D341Med (cell line): ENCODE measurements at regions not wholly inside any gene's neighbourhood (a gene's known extent, or its start where the extent isn't known, plus 50 kb on each side); places are given as distances from the start of the nearest gene placed in this dataset.

Experiments
- DNase-seq: peaks from one replicate; pipeline ENCODE4 v3.0.0; 2012; ENCODE audit warnings: low spot score

DNA sequence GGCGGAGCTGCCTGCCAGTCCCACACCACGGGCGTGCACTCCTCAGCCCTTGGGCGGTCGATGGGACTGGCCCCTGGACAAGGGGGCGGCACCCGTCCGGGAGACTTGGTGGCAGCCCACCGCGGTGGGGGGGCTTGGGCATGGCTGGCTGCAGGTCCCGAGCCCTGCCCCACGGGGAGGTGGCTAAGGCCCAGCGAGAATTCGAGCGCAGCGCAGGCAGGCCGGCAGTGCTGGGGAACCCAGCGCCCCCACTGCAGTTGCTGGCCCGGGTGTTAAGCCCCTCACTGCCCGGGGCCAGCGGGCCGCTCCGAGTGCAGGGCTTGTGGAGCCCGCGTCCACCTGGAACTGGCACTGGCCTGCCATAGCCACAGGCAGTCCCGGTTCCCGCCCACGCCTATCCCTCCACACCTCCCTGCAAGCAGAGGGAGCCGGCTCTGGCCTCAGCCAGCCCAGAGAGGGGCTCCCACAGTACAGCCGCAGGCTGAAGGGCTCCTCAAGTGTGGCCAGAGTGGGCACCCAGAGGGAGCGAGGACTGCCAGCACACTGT is 742.9 kb upstream of the DDX18 start:
- DNase-seq: no peak

DNA sequence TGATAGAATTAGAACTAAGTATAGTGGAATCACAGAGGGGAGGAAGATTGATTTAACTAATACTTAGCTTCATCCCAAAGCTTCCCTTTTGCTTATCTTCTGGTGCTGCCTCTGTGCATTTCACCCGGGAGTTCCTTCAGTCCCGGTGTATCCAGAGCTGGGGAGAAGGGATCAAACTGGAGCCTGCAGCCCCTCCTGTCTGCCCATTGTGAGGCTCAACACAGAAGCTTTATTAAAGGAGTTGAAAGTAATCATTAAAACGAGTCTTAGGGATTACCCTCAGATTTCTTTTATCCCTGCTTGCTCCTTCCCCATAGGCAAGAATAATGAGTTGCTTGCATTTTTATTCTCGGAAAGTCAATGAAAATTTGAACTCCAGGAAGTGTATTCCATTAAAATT is 739.7 kb upstream of the DDX18 start:
- DNase-seq: no peak

DNA sequence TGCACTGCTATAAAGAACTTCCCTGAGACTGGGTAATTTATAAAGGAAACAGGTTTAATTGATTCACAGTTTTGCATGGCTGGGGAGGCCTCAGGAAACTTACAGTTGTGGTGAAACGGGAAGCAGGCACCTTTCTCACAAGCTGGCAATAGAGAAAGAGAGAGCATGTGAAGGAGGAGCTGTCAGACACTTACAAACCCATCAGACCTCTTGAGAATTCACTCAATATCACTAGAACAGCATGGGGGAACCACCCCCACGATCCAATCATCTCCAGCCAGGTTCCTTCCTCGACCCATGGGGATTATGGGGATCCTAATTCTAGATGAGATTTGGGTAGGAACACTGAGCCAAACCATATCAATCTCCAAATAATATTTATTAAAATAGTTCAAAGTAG is 729.2 kb upstream of the DDX18 start:
- DNase-seq: no peak

DNA sequence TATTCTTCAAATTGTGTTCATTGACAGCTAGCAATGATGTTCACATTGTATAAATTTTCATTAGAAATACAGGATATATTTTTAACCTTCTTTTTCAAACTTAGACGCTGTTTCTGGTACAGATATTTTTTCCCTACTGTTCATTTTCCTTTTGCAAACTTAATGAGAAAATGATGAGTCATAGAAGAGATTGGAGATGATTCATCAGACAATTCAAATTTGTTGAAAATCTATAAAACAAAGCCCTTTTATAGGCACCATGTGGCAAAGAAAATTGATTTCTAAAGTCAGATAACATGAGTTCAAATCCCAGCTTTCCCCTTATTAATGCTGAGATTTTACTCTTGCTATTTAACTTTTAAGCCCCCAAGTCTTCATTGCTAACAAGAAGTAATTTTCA is 728.8 kb upstream of the DDX18 start:
- no peak for DNase-seq

DNA sequence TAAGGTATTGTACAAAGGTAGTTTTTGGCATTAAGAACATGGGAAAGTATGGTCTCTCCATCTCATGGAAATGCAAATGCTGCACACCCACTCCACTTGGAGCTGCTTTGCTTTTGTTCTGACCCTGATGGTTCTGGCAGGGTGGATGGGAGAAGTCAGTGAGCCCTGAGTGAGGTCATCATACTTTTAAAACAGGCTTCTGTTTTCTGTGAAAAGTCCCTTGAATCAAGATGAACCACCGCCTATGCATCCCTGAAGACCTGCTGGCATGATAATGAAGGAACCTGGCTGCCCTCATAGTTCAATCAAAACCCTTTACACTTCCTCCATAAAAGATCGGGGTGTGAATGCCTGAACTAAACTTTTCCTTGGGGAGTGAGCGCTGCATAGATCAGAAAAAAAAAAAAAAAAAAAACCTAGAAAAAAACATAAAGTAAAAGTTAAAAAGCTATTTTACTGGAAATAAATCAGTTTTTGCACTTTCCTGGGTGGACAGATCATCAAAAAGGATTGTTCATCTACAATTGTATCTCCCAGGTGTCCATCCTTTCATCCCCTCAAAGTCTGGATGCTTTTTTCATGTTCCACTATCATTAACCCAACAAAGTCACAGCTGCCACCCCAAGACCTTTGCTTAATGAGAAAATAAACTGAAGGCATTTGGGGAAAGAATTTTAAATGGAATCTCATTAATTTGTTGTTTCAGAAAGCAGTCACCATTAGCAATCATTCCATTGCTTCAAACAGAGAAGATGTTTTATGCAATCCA is 728.1 kb upstream of the DDX18 start:
- DNase-seq: no peak

DNA sequence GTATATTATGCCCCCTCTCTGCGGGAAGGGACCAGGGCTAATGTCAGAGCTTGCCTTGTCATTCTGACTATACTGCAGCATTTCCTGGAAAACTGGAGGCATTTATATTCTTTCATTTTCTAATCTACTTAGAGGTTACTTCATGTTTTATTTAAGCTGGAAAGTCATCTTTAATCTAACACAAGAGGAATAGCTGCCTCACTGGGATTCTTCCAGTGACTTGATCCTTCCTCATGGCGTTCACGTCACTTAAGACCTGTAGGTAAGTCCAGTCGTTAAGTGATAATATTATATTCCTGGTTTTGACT is 727.6 kb upstream of the DDX18 start:
- DNase-seq: no peak

DNA sequence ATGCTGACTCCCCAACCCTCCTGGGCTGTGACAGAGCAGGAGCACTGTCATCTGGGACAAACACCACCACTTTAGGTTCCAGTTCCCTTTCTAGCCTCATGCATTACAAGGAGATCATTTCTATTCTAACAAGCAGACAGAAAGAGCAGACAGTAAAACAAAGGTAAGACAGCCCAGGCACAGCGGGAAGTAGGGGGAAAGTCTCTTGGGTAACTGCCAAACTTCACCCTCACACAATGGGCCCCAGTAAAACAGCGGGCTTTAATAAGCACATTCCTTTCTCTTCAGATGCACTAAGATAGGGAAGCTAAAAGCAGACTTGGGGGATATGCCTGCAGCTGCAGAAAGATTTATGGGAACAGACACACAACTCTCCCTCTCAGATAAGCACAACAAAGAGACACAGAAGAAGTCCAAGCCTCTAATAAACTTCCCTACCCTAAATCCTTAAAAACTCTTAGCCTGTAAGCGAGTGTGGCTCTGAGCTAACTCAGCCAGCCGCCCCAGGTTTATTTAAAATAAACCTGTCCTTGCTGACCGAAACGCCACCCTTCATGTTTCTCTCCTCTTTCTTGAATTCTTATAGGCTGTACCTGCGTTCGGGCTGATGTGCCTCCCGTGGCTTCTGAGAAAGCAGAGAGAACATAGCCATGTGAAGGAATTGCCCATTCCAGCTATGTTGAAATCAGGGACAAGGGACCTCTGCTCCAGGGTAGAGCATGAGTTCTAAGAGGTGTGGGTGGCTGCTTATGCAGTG is 726.8 kb upstream of the DDX18 start:
- no peak for DNase-seq

DNA sequence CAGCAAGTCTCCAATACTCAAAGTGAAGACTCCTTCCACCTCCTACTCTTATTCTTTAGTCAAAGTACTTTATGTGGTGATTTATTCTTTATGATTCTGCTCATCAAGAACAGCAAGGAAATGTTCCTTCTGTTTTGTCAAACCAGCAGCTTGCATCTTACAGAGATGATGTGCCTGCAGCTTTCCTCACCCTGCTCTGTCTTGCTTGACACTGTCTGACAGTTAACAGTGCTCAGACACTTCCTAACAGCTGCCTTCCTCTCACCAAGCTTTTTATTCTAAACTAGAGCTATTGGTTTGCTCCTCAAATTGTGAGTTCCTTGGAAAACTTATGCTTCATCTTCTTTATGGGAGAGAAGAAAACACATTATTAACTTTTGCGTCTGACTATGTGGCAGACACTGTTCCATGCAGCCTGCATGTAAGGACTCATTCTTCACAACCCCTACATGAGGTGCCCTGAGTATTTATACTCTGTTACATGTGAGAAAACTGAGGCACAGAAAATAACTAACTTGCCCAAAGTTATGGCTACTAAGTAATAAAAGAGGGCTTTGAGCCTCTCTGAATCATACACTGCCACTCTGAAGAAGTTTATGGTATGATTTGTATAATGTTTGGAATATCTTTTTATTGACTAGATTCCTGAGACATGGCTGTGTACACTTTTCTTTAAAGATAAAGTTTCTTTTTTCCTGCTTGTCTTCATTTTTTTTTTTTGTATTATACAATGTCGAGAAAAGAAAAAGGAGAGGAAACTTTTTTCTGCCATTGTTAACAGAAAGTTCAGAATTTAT is 723.3 kb upstream of the DDX18 start:
- DNase-seq: no peak

DNA sequence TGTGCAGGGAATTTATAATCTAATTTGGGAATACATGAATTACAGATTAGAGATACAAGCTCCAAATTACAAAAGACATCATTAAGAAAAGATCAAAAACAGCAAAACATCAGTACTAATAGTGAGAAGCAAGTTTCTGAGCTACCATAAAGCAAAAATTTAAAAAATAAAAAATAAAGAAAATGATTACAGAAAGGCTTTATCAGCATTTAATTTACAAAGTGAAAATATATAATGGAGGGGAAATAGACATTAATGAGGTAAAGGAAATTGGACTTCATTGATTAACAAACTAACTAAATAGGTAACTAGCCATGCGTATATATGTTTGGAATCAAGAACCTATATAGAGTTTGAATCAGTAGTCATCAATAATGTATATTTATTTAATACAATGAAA is 712.9 kb upstream of the DDX18 start:
- DNase-seq: no peak

DNA sequence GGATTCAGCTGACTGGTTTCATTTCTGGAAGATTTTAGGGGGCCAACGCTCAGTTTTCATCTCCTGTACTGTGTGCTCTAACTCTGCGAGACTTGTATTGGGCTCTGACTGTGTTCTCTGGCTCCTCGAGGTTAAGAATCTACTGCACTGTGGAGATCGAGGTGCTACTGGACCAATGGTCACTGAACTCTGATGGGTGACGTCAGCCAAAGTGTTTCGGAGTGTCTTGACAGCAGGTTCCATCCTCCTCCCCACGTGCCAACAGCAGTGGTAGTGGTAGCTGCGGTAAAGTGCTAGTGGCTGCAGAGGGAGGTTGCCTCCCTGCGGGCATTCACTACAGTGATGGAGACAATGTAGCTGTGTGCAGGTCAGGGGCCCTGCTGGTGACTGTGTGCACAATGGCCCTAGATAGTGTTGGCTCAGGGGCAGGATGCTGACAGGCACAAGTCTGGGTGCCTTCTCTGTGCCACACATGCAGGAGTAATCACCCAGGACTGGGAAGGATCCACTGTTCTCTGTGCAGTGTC is 705.7 kb upstream of the DDX18 start:
- DNase-seq: no peak

DNA sequence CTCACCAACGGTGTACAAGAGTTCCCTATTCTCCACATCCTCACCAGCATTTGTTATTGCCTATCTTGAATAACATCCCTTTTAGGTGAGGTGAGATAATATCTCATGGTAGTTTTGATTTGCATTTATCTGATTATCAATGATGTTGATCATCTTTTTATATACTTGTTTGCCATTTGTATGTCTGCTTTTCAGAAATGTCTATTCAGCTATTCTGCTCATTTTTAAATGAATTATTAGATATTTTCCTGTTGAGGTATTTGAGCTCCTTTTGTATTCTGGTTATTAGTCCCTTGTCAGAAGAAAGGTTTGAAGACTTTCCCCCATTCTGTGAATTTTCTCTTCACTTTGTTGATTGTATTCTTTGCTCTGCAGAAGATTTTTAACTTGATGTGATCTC is 695.5 kb upstream of the DDX18 start:
- DNase-seq: no peak

DNA sequence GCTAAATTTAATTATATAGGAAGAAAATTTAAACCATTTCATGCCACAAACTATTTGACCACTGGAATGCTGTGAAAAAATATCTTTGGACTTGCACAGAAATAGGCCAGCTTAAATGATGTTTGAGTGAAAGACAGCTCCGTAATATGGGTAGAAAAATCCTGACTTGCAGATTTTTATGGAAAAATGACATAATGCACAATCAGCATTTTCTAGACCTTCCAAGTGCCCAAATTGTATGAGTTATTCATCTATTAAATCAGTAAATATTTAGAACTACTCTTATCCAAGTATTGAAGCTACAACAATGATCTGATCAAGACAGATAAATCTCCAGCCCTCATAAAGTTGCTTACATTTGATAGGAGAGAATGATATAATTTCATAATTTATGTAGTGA is 691.1 kb upstream of the DDX18 start:
- no peak for DNase-seq

DNA sequence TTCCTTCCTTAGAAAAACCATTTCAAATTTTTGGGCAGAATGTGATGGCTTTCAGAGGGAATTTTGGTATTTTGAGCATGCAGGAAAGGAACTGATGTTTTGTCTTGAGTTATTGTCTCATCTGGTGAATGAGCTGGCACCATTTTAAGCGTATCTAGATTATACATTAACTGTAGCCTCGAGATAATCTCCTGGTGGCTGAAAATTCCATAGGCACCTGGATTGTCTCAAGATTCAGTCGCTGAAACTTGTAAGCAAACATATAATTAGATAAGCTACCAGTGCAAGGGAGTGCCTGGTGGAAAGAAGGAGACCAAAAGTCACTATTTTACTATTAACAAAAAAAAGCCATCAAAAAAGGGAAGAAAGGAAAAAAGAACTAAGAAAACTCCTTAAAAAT is 687.8 kb upstream of the DDX18 start:
- DNase-seq: no peak

DNA sequence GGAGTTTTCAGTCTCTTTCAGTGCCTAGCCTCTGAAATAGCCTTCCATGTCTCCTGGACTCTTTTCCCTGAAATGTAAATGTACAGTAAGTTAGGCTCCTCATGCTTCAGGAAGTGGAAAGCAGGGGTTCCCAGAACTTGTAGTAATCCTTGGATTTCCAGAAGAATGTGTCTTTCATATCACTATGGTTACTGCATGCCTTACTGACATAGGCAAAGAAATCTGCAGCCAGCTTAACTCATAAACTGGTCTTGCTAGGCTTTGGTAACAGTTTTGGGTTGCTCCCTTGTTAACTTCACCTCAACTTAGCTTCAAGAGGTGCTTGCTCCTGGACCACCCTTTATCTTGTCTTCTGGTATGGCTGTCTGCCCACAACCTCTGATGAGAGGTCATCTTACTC is 686.8 kb upstream of the DDX18 start:
- DNase-seq: no peak

DNA sequence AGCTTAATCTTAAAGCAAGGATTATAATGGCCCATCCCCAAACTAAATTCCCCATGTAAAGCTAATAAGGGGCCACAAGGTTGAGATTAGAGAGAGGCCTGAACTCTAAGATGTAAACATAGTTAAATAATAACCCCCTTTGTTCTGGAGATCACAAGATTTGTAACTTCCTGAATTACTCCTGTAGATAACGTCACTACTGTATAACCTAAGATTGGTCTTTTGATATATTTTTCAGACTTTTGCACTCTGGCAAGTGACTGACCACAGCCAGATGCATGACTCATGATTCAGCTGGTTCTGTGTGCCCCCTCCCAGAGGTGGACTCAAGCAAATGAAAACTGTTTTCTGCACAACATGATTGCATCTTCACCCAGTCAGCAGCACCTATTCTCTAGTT is 686.0 kb upstream of the DDX18 start:
- no peak for DNase-seq

DNA sequence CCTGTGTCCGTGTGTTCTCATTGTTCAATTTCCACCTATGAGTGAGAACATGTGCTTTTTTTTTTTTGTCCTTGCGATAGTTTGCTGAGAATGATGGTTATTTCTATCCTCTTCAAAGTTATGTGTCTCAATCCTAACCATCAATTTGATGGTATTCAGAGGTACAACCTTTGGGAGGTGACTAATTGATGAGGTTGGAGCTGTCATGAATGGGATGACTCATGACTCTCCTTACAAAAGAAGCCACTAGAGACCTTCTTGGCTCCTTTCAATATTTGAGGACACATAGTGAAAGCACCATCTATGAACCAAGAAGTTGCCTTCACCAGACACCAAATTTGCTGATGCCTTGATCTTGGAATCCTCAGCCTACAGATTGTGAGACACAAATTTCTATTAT is 677.1 kb upstream of the DDX18 start:
- no peak for DNase-seq

DNA sequence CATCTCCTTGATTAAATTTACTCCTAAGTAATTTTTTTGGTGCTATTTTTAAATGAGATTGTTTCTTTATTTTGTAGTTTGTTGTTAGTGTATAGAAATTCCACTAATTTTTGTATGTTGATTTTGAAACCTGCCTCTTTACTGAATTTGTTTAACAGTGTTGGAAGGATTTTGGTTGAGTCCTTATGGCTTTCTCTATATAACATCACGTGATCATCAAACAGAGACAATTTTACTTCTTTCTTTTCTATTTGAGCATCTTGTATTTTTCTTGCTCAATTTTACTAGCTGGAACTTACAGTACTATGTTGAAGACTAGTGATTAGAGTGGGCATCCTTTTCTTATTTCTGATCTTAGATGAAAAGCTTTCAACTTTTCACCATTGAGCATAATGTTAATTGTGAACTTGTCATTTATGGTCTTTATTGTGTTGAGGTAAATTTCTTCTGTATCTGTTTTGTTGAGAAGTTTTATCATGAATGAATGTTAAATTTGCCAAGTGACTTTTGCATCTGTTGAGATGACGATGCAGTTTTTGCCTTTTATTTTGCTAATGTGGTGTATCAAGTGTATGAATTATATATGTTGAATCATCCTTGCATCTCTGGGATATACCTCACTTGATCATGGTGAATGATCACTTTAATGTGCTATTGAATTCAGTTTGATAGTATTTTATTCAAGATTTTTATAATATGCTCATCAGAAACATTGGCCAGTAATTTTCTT is 645.3 kb upstream of the DDX18 start:
- DNase-seq: no peak

DNA sequence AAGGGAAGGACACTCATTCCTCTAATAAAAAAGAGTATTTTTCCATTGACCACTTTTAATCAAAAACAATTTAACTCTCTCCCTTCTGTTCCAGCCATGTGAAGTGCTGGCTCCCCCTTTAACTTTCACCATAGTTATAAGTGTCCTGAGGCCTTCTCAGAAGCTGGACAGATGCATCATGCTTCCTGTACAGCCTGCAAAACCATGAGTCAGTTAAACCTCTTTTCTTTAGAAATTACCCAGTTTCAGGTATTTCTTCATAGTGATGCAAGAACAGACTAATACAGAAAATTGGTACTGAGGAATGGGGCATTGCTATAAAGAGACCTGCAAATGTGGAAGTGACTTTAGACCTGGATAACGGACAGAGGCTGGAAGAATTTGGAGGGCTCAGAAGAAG is 643.6 kb upstream of the DDX18 start:
- DNase-seq: no peak

DNA sequence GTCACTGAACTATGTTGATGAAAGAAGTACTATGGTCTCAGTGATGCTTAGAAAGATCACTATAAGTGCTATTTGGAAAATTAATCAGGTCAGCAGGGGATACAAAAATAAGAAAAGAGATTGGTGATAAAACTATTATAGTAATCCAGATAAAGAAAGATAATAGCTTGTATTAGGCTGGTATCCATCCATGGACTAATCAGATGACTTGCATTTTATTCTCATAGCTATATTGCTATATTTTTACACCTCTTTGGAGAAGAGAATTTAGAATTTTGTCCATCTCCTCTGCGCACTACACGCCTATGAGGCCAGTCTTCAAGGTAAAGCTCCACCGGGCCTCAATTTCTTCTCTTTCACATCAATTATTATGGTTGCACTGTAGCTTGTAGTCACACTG is 635.1 kb upstream of the DDX18 start:
- DNase-seq: no peak

DNA sequence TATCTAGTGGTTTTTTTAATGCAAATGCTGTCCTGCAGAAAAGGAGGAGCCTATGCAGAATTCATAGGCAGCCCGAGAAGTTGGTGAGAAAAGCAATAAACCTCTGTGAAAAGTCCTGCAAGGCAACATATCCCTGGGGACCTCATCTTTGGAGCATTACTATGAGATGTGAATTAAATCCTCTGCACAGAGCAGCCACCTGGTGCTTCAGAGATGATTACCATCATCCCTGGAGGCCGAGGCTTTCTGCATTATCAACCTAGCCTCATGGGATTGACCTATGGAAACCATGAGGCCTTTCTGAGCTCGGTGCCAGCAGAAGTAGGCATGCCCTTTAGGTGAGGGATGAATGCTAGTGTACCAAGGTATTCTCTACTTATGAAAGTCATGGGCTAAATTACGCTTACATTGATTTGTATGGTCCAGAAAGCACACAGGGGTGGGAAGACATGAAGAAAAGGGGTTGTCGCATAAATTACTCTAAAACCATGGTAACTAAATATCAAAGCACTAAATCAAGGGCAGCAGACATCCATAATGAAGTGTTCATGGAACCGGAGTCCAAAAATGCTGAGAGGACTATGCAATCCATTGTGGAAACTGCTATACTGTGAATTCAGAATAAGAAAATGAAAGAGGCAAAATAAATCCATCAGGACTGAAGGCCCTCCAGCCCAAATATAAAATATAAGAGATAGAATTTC is 623.5 kb upstream of the DDX18 start:
- DNase-seq: peak; percentile 60

DNA sequence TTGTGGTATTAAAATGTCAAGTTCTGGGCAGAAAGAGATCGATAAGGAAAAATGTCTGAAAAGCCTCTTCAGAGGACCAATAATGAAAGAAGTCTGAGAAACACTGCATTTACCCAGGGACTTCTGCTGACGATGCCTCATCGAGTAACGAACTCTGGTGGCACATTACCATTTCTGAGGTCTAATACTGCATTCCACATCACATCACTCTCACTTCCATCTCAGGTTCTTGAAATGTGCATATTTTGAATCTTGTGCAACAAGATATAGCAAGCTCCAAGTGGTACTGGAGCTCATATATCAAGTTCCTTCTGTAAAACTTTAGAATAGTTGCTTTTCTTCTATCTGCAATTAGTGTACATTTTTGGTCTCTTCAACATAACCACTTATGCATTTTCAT is 619.1 kb upstream of the DDX18 start:
- DNase-seq: no peak
